ENCODE measurements at regions not wholly inside any gene's neighbourhood (a gene's known extent, or its start where the extent isn't known, plus 50 kb on each side); places are given as distances from the start of the nearest gene placed in this dataset.
A peak's percentile ranks its signal among the peaks of the same experiment; 100 is the strongest.

- no peak for DNase-seq (ENCODE audit: low read depth)
Observed at GRCh38 chrX:148363471-148364235, 136.8 kb upstream of the AFF2 start.

- DNase-seq (ENCODE audit: low read depth) = no peak
Observed at GRCh38 chrX:148365233-148365632, 135.2 kb upstream of the AFF2 start.

- no peak for DNase-seq (ENCODE audit: low read depth)
Observed at GRCh38 chrX:148371291-148371690, 129.1 kb upstream of the AFF2 start.

GRCh38 chrX:148372925-148373324, 127.5 kb upstream of the AFF2 start:
- DNase-seq (ENCODE audit: low read depth) = no peak

- no peak for DNase-seq (ENCODE audit: low read depth)
Observed at GRCh38 chrX:148376342-148376741, 124.1 kb upstream of the AFF2 start.

GRCh38 chrX:148380107-148380506, 120.3 kb upstream of the AFF2 start:
- DNase-seq (ENCODE audit: low read depth) = no peak

GRCh38 chrX:148380650-148381561, 119.5 kb upstream of the AFF2 start:
- peak; percentile 1 for DNase-seq (ENCODE audit: low read depth)

- DNase-seq (ENCODE audit: low read depth) = no peak
Observed at GRCh38 chrX:148381603-148382002, 118.8 kb upstream of the AFF2 start.

GRCh38 chrX:148382983-148383382, 117.4 kb upstream of the AFF2 start:
- DNase-seq (ENCODE audit: low read depth) = no peak

- DNase-seq (ENCODE audit: low read depth) = no peak
Observed at GRCh38 chrX:148385471-148385870, 114.9 kb upstream of the AFF2 start.

- DNase-seq (ENCODE audit: low read depth) = no peak
Observed at GRCh38 chrX:148389629-148390028, 110.8 kb upstream of the AFF2 start.

- DNase-seq (ENCODE audit: low read depth) = no peak
Observed at GRCh38 chrX:148412006-148412405, 88.4 kb upstream of the AFF2 start.

- no peak for DNase-seq (ENCODE audit: low read depth)
Observed at GRCh38 chrX:148416142-148416541, 84.3 kb upstream of the AFF2 start.

GRCh38 chrX:148416931-148417330, 83.5 kb upstream of the AFF2 start:
- peak; percentile 6 for DNase-seq (ENCODE audit: low read depth)

GRCh38 chrX:148417934-148418333, 82.5 kb upstream of the AFF2 start:
- peak; percentile 3 for DNase-seq (ENCODE audit: low read depth)

GRCh38 chrX:148422526-148422925, 77.9 kb upstream of the AFF2 start:
- no peak for DNase-seq (ENCODE audit: low read depth)

GRCh38 chrX:148424570-148424969, 75.8 kb upstream of the AFF2 start:
- DNase-seq (ENCODE audit: low read depth) = no peak

- no peak for DNase-seq (ENCODE audit: low read depth)
Observed at GRCh38 chrX:148426467-148426866, 74.0 kb upstream of the AFF2 start.

- no peak for DNase-seq (ENCODE audit: low read depth)
Observed at GRCh38 chrX:148441387-148441786, 59.0 kb upstream of the AFF2 start.

- no peak for DNase-seq (ENCODE audit: low read depth)
Observed at GRCh38 chrX:148443216-148443615, 57.2 kb upstream of the AFF2 start.

- no peak for DNase-seq (ENCODE audit: low read depth)
Observed at GRCh38 chrX:148448686-148449085, 51.7 kb upstream of the AFF2 start.

Data from GM04503 (cell line).